GM12874 (cell line): ENCODE measurements at regions not wholly inside any gene's neighbourhood (a gene's known extent, or its start where the extent isn't known, plus 50 kb on each side); places are given as distances from the start of the nearest gene placed in this dataset.

Source experiments
- TF ChIP-seq, protein P1 (sequence below): IDR thresholded peaks from 2 replicates; pipeline ENCODE4 v1.5.1; 2011; ENCODE audit warnings: low read depth, mild to moderate bottlenecking, control low read depth, low read length, moderate library complexity; ENCODE audit not compliant: insufficient read depth

DNA sequence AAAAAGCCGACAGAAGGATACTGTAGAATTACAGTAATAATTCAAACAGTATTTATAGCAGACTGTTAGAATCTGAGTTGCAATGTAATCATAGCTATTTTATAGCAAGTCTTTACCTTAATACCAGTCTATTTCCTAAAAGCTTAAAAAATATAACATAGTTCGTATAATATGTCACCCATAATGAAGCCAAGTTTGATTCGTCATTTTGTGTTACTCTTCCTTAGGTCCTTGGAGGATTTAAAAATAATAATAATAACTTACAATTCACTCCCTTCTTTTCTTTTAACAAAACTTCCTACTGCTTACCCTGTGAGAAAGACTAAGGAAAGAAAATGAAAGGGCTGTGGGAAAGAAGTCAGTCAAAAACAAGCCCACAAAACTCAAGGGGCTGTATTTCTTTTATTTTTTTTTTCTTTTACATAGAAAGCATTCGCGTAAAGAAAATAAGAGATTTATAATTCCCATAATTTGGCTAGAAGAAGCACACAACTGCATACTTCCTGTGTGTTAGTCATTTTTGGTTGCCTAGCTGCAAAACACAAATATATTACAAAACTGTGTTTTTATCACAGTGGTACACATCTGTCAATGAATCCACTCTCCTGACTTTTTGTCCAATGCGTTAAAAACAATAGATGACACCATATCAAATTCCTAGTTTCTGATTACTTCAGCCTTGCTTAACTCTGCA is 187.2 kb upstream of the CELF2 start:
- TF ChIP-seq, protein P1, sequence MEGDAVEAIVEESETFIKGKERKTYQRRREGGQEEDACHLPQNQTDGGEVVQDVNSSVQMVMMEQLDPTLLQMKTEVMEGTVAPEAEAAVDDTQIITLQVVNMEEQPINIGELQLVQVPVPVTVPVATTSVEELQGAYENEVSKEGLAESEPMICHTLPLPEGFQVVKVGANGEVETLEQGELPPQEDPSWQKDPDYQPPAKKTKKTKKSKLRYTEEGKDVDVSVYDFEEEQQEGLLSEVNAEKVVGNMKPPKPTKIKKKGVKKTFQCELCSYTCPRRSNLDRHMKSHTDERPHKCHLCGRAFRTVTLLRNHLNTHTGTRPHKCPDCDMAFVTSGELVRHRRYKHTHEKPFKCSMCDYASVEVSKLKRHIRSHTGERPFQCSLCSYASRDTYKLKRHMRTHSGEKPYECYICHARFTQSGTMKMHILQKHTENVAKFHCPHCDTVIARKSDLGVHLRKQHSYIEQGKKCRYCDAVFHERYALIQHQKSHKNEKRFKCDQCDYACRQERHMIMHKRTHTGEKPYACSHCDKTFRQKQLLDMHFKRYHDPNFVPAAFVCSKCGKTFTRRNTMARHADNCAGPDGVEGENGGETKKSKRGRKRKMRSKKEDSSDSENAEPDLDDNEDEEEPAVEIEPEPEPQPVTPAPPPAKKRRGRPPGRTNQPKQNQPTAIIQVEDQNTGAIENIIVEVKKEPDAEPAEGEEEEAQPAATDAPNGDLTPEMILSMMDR, result no peak

DNA sequence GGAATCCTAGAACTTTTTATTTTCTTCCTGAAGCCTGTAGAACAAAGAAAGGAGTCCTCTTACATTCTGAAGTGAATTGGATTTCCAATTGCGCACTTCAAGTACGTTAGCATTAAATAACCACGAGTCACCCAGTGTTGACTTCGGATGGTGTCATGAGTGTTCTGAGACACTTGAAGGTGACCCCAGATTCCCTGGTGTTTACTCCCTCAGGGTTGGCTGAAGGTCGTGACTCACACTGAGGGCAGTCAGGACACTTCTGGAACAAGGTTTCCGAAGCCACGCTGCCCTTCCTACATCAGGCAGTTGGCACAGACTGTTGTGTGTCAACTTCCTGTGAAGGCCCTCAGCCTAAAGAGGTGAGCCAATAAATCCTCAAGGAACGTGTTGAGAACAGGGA is 186.6 kb upstream of the CELF2 start:
- TF ChIP-seq, protein P1, result no peak

- TF ChIP-seq, protein P1, result no peak
Measured at GRCh38 chr10:10833955-10834354, 183.7 kb upstream of the CELF2 start.

- TF ChIP-seq, protein P1, result no peak
Measured at GRCh38 chr10:10844251-10844650, 173.4 kb upstream of the CELF2 start.

DNA sequence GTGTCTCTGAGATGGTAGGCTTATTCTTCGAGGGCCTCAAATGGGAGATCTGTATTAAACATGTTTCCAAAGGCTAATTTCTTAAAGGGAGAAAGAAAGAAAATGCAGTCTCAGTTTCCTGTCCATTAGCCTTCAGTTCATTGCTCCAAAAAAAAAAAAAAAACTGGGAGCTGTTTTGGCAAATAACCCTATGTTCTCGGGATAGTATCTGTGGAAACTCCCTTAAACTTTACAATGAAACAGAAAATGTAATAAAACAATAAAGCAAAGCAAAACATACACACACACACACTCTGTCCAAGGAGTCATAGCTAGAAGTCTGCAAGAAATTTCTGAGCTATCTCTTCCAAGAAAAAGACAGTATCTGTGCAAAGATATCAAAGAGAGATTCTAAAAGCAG is 172.5 kb upstream of the CELF2 start:
- TF ChIP-seq, protein P1, result no peak

- TF ChIP-seq, protein P1, result no peak
Measured at GRCh38 chr10:10845826-10846503, 171.7 kb upstream of the CELF2 start.

DNA sequence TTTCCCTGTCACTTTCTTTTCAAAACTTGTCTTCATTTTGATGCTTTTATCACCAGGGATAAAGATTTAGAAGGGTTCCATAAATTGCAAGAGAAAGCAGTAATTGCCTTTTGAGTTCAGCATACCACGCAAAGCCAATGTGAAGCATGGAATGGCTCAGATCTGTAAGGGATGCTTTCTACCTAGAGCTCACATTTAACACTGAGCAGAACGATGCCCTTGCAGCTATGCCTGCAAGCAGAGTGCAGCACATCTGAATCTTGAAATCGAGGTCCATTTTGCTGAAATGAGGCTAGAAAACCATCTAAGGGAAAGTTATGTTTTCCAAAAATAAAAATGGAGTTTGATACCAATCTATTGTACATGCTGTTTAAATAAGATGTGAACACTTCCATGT is 171.2 kb upstream of the CELF2 start:
- TF ChIP-seq, protein P1, result no peak
